Testis (tissue), 2 donors: ENCODE measurements at regions not wholly inside any gene's neighbourhood (a gene's known extent, or its start where the extent isn't known, plus 50 kb on each side); places are given as distances from the start of the nearest gene placed in this dataset.

Source experiments
- CTCF ChIP-seq, 3 experiments: fragments of 450-650 bp in 2 of 3; fragments of 200-600 bp in 1 of 3; sonication (generic) in 1 of 3; IDR thresholded peaks; one replicate each; pipeline ENCODE4 v1.5.1; 2016 to 2019; ENCODE audit warnings: antibody characterized with exemption in 3 of 3, mild to moderate bottlenecking in 2 of 3, moderate library complexity in 1 of 3
- POLR2A ChIP-seq: fragments of 450-650 bp; IDR thresholded peaks from one replicate; pipeline ENCODE4 v1.6.1; 2017; ENCODE audit warnings: antibody characterized with exemption, mild to moderate bottlenecking, moderate library complexity

GRCh38 chr20:60187683-60188082, 229.5 kb downstream of the CDH26 start:
- TF ChIP-seq CTCF (IDR thresholded peaks at IDR 0.05): no peak
- TF ChIP-seq POLR2A: no peak
